ENCODE measurements at regions not wholly inside any gene's neighbourhood (a gene's known extent, or its start where the extent isn't known, plus 50 kb on each side); places are given as distances from the start of the nearest gene placed in this dataset.

- TF ChIP-seq POLR2A (IDR thresholded peaks at IDR 0.05): no peak
- TF ChIP-seq CTCF (IDR thresholded peaks at IDR 0.05): peak in 2 of 6 experiments; percentile 30 to 33
- Histone ChIP-seq H3K9me3 (no peaks in the 10 kb centered on the region), H3K27ac (no peak overlapping the region), H3K36me3 (no peaks in the 10 kb centered on the region), H3K4me1 (no peaks in the 10 kb centered on the region), H3K27me3 (no peaks in the 10 kb centered on the region), H3K4me3 (replicated peaks in 1 of 3) (no peak overlapping the region)
- DNase-seq: no peak
- intact Hi-C loops (cut with DNase I): no loop called here
Observed at GRCh38 chr16:52976539-52977167, 76.0 kb downstream of the CHD9NB start.

GRCh38 chr16:52967744-52968143, 85.0 kb downstream of the CHD9NB start:
- Histone ChIP-seq H3K36me3 (no peaks in the 10 kb centered on the region), H3K4me3 (replicated peaks in 1 of 3) (no peak overlapping the region), H3K27ac (no peak overlapping the region), H3K27me3 (no peaks in the 10 kb centered on the region), H3K4me1 (no peaks in the 10 kb centered on the region), H3K9me3 (no peaks in the 10 kb centered on the region)
- TF ChIP-seq CTCF (IDR thresholded peaks at IDR 0.05) (no peak), POLR2A (IDR thresholded peaks at IDR 0.05) (no peak)
- DNase-seq: no peak
- intact Hi-C loops (cut with DNase I): no loop called here

- H3K4me3 ChIP-seq (replicated peaks in 1 of 3): no peak overlapping the region
- intact Hi-C loops (cut with DNase I): no loop called here
- no peak overlapping the region for H3K27ac ChIP-seq
- H3K4me1 ChIP-seq: no peaks in the 10 kb centered on the region
- H3K36me3 ChIP-seq: no peaks in the 10 kb centered on the region
- WGBS, 2 donors: 66 to 75% methylated on average over 2 of the region's 2 CpGs
- H3K9me3 ChIP-seq: no peaks in the 10 kb centered on the region
- H3K27me3 ChIP-seq: no peaks in the 10 kb centered on the region
- no peak for TF ChIP-seq POLR2A (IDR thresholded peaks at IDR 0.05)
- TF ChIP-seq CTCF (IDR thresholded peaks at IDR 0.05): no peak
- no peak for DNase-seq
Observed at GRCh38 chr16:52964290-52964689, 88.4 kb downstream of the CHD9NB start.

GRCh38 chr16:52963855-52964242, 88.8 kb downstream of the CHD9NB start:
- DNase-seq: no peak
- 82 to 84% methylated on average over 4 of the region's 4 CpGs for WGBS, 2 donors
- no peaks in the 10 kb centered on the region for H3K36me3 ChIP-seq
- TF ChIP-seq CTCF (IDR thresholded peaks at IDR 0.05) (no peak), POLR2A (IDR thresholded peaks at IDR 0.05) (no peak)
- H3K9me3 ChIP-seq: no peaks in the 10 kb centered on the region
- no peaks in the 10 kb centered on the region for H3K4me1 ChIP-seq
- intact Hi-C loops (cut with DNase I): no loop called here
- no peaks in the 10 kb centered on the region for H3K27me3 ChIP-seq
- H3K4me3 ChIP-seq (replicated peaks in 1 of 3): no peak overlapping the region
- H3K27ac ChIP-seq: no peak overlapping the region

GRCh38 chr16:52963212-52963854, 89.4 kb downstream of the CHD9NB start:
- Histone ChIP-seq H3K4me3 (replicated peaks in 1 of 3) (no peak overlapping the region), H3K36me3 (no peaks in the 10 kb centered on the region), H3K9me3 (no peaks in the 10 kb centered on the region), H3K27me3 (no peaks in the 10 kb centered on the region), H3K27ac (no peak overlapping the region), H3K4me1 (no peaks in the 10 kb centered on the region)
- intact Hi-C loops (cut with DNase I): no loop called here
- TF ChIP-seq CTCF (IDR thresholded peaks at IDR 0.05): no peak
- no peak for TF ChIP-seq POLR2A (IDR thresholded peaks at IDR 0.05)
- DNase-seq: no peak
- WGBS, 2 donors: 73 to 86% methylated on average over 3 of the region's 3 CpGs
